SK-N-SH (cell line): ENCODE measurements at regions not wholly inside any gene's neighbourhood (a gene's known extent, or its start where the extent isn't known, plus 50 kb on each side); places are given as distances from the start of the nearest gene placed in this dataset.

Experiments
- CTCF ChIA-PET: fragments of 300-600, 350-600 bp; formaldehyde crosslinking; extraction: SDS; loops from one replicate; lab custom pipeline; 2021; lab: Yijun Ruan, JAX
- POLR2A ChIA-PET: fragments of 350-600 bp; sonication (Branson Sonifier 250); formaldehyde crosslinking; extraction: SDS; loops from one replicate; lab custom pipeline; 2020; ENCODE audit warnings: antibody characterized with exemption, inconsistent platforms; lab: Yijun Ruan, JAX
- DNase-seq: peaks from one replicate; pipeline ENCODE4 v3.0.0; 2012
- H2AFZ ChIP-seq: fragments of 200-600 bp; sonication (generic); 2 replicates; pipeline ENCODE4 v1.8.1; 2016; ENCODE audit warnings: antibody characterized with exemption, mild to moderate bottlenecking, low read depth
- H3F3A ChIP-seq: fragments of 200-600 bp; sonication (generic); replicated peaks from 2 replicates; pipeline ENCODE3; 2016; ENCODE audit warnings: antibody characterized with exemption, mild to moderate bottlenecking; ENCODE audit not compliant: insufficient read depth
- H3K27ac ChIP-seq, 2 experiments: fragments of 200-500 bp in 1 of 2; fragments of 200-600 bp in 1 of 2; sonication (Bioruptor generic) in 1 of 2; sonication (generic), shearing (Covaris generic) in 1 of 2; 2 replicates each; pipeline versions ENCODE4 v1.5.1 to v1.6.1; 2014 to 2016; ENCODE audit warnings: low read depth in 2 of 2, inconsistent platforms in 1 of 2, low read length in 1 of 2, mild to moderate bottlenecking in 1 of 2, mixed read lengths in 1 of 2
- H3K27me3 ChIP-seq: fragments of 200-600 bp; sonication (generic), shearing (Covaris generic); 2 replicates; pipeline ENCODE4 v1.6.1; 2016; ENCODE audit warnings: mixed run types; ENCODE audit not compliant: insufficient read depth
- H3K36me3 ChIP-seq, 2 experiments: fragments of 200-500 bp in 1 of 2; fragments of 200-600 bp in 1 of 2; sonication (Bioruptor generic) in 1 of 2; sonication (generic) in 1 of 2; replicated peaks in 1 of 2; 2 replicates each; pipeline versions ENCODE3 to v1.5.1; 2014 to 2016; ENCODE audit warnings: low read length in 1 of 2, mild to moderate bottlenecking in 1 of 2; ENCODE audit not compliant: insufficient read depth in 2 of 2, control insufficient read depth in 1 of 2
- H3K4me1 ChIP-seq, 2 experiments: fragments of 200-500 bp in 1 of 2; fragments of 200-600 bp in 1 of 2; sonication (Bioruptor generic) in 1 of 2; sonication (generic), shearing (Covaris generic) in 1 of 2; 2 replicates each; pipeline versions ENCODE4 v1.5.1 to v1.6.1; 2014 to 2016; ENCODE audit warnings: low read depth in 1 of 2, low read length in 1 of 2, mixed run types in 1 of 2; ENCODE audit not compliant: insufficient read depth in 2 of 2, control insufficient read depth in 1 of 2
- H3K4me2 ChIP-seq: fragments of 200-600 bp; sonication (generic), shearing (Covaris generic); 2 replicates; pipeline ENCODE4 v1.6.1; 2017; ENCODE audit warnings: mixed run types
- H3K4me3 ChIP-seq, 2 experiments: fragments of 200-500 bp in 1 of 2; fragments of 200-600 bp in 1 of 2; sonication (Bioruptor generic) in 1 of 2; sonication (generic), shearing (Covaris generic) in 1 of 2; 2 replicates each; pipeline versions ENCODE4 v1.5.1 to v1.8.1; 2014 to 2016; ENCODE audit warnings: low read depth in 2 of 2, inconsistent platforms in 1 of 2, low read length in 1 of 2, mild to moderate bottlenecking in 1 of 2, mixed read lengths in 1 of 2, moderate library complexity in 1 of 2
- H3K79me2 ChIP-seq: fragments of 200-600 bp; sonication (generic); 2 replicates; pipeline ENCODE4 v1.8.1; 2017; ENCODE audit warnings: mild to moderate bottlenecking; ENCODE audit not compliant: insufficient read depth
- H3K9ac ChIP-seq: fragments of 200-600 bp; sonication (generic); 2 replicates; pipeline ENCODE4 v1.6.1; 2017; ENCODE audit warnings: mixed run types
- H3K9me2 ChIP-seq: fragments of 200-600 bp; sonication (generic); 2 replicates; pipeline ENCODE4 v1.6.1; 2017; ENCODE audit warnings: mixed run types
- H3K9me3 ChIP-seq: fragments of 200-600 bp; sonication (generic); 2 replicates; pipeline ENCODE4 v1.6.1; 2017; ENCODE audit warnings: mixed run types, mild to moderate bottlenecking, moderate library complexity
- H4K20me1 ChIP-seq: fragments of 200-600 bp; sonication (generic); 2 replicates; pipeline ENCODE4 v1.6.1; 2017; ENCODE audit warnings: mild to moderate bottlenecking, mixed run types; ENCODE audit not compliant: insufficient read depth
- CHD2 ChIP-seq: fragments of 150-350 bp; IDR thresholded peaks from 2 replicates; pipeline ENCODE4 v1.6.1; 2018; ENCODE audit warnings: low read length; ENCODE audit not compliant: partially characterized antibody
- EP300 ChIP-seq, 2 experiments: IDR thresholded peaks; 2 replicates each; pipeline versions ENCODE4 v1.4.0 to v1.6.1; 2012; ENCODE audit warnings: borderline replicate concordance in 1 of 2, low read depth in 1 of 2, low read length in 1 of 2
- FOSL2 ChIP-seq: IDR thresholded peaks from 2 replicates; pipeline ENCODE4 v1.4.0; 2012; ENCODE audit warnings: low read depth, mild to moderate bottlenecking, moderate library complexity, borderline replicate concordance
- FOXJ3 ChIP-seq: sonication (generic); formaldehyde crosslinking; IDR thresholded peaks from 2 replicates; pipeline ENCODE4 v1.5.1; 2020; ENCODE audit warnings: mild to moderate bottlenecking, missing genetic modification reagents
- JUND ChIP-seq: IDR thresholded peaks from 2 replicates; pipeline ENCODE4 v1.4.0; 2012
- MAX ChIP-seq: IDR thresholded peaks from 2 replicates; pipeline ENCODE4 v1.4.0; 2012; ENCODE audit warnings: low read depth
- MEF2A ChIP-seq: IDR thresholded peaks from 2 replicates; pipeline ENCODE4 v1.4.0; 2012; ENCODE audit warnings: low read depth, borderline replicate concordance
- MXI1 ChIP-seq: IDR thresholded peaks from 2 replicates; pipeline ENCODE4 v1.6.1; 2012; ENCODE audit warnings: mild to moderate bottlenecking, low read depth, low read length, improper control_type of control experiment
- NFIC ChIP-seq: IDR thresholded peaks from 2 replicates; pipeline ENCODE4 v1.4.0; 2012; ENCODE audit warnings: borderline replicate concordance
- POLR2AphosphoS5 ChIP-seq: IDR thresholded peaks from 2 replicates; pipeline ENCODE4 v1.6.1; 2012; ENCODE audit warnings: low read depth, low read length
- RCOR1 ChIP-seq: fragments of 150-350 bp; IDR thresholded peaks from 2 replicates; pipeline ENCODE4 v1.6.1; 2017; ENCODE audit warnings: antibody characterized with exemption, low read length
- REST ChIP-seq: IDR thresholded peaks from 2 replicates; pipeline ENCODE4 v1.6.1; 2012; ENCODE audit warnings: mild to moderate bottlenecking, low read depth, low read length, moderate library complexity
- RXRA ChIP-seq: IDR thresholded peaks from 2 replicates; pipeline ENCODE4 v1.4.0; 2012; ENCODE audit warnings: low read depth, mild to moderate bottlenecking, borderline replicate concordance
- SMC3 ChIP-seq: IDR thresholded peaks from 2 replicates; pipeline ENCODE4 v1.6.1; 2012; ENCODE audit warnings: low read depth, low read length, improper control_type of control experiment
- TAF1 ChIP-seq: IDR thresholded peaks from 2 replicates; pipeline ENCODE4 v1.6.1; 2012; ENCODE audit warnings: low read depth, mild to moderate bottlenecking, low read length, moderate library complexity, borderline replicate concordance
- TCF12 ChIP-seq: IDR thresholded peaks from 2 replicates; pipeline ENCODE4 v1.4.0; 2012
- YY1 ChIP-seq: IDR thresholded peaks from 2 replicates; pipeline ENCODE4 v1.4.0; 2012; ENCODE audit warnings: low read depth, mild to moderate bottlenecking
- WGBS: methylation state at CpG from one replicate; pipeline ENCODE4 v1.1.6; 2017; ENCODE audit warnings: low lambda C conversion rate; 5-methylcytosine and 5-hydroxymethylcytosine counted together
- TF ChIP-seq, protein P1 (sequence below): IDR thresholded peaks from 2 replicates; pipeline ENCODE4 v1.4.0; 2012; ENCODE audit warnings: low read depth, borderline replicate concordance

DNA sequence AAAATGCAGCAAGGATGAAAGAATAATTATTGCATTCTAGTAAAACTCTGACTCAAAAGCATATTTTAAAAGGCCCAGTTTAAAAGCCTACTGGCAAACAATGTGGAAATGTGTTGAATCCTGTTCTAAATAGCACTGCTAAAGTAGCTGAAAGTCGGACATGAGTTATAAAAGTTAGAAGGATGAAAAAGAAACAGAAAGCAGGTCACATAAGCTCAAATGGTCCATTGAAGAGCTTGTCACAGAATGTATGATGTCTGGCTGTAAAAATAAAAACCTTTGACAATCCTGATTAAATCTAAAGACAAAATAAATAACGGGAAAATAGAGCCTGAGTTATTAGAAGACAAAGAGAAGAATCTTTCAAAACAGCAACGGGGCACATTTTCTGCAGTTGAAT lies 218.6 kb upstream of the UFL1 start:
- WGBS: 16% methylated on average over 3 of the region's 3 CpGs
- POLR2A ChIA-PET: no interaction called here
- CTCF ChIA-PET: interaction anchor here (0.6 to 1.1 kb wide), 2 partner anchors 23 to 934 kb away, joined by 3 to 4 read pairs; no protein-coding TSS in a partner anchor

More for the DNA sequence above, 218.6 kb upstream of the UFL1 start:
- Histone ChIP-seq H3F3A (no peaks in the 10 kb centered on the region), H3K79me2 (no peaks in the 10 kb centered on the region), H3K9me2 (no peaks in the 10 kb centered on the region), H3K27ac (no peak overlapping the region), H3K9me3 (no peaks in the 10 kb centered on the region), H3K4me1 (no peaks in the 10 kb centered on the region), H3K4me3 (no peak overlapping the region), H3K27me3 (no peaks in the 10 kb centered on the region), H3K4me2 (no peak overlapping the region), H2AFZ (no peak overlapping the region), H3K9ac (no peak overlapping the region), H4K20me1 (no peaks in the 10 kb centered on the region), H3K36me3 (no peaks in the 10 kb centered on the region)
- no peak for DNase-seq
- TF ChIP-seq TCF12 (no peak), REST (no peak), MEF2A (no peak), NFIC (no peak), SMC3 (no peak), RXRA (no peak), MXI1 (no peak), TAF1 (no peak), FOSL2 (no peak), YY1 (no peak), JUND (no peak), POLR2AphosphoS5 (no peak), FOXJ3 (no peak), EP300 (IDR thresholded peaks at IDR 0.05; ENCODE audit: borderline replicate concordance in 1 of 2, low read depth in 1 of 2, low read length in 1 of 2) (no peak), CHD2 (no peak), MAX (no peak), RCOR1 (no peak)
- TF ChIP-seq, protein P1, sequence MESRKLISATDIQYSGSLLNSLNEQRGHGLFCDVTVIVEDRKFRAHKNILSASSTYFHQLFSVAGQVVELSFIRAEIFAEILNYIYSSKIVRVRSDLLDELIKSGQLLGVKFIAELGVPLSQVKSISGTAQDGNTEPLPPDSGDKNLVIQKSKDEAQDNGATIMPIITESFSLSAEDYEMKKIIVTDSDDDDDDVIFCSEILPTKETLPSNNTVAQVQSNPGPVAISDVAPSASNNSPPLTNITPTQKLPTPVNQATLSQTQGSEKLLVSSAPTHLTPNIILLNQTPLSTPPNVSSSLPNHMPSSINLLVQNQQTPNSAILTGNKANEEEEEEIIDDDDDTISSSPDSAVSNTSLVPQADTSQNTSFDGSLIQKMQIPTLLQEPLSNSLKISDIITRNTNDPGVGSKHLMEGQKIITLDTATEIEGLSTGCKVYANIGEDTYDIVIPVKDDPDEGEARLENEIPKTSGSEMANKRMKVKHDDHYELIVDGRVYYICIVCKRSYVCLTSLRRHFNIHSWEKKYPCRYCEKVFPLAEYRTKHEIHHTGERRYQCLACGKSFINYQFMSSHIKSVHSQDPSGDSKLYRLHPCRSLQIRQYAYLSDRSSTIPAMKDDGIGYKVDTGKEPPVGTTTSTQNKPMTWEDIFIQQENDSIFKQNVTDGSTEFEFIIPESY: no peak
